GM19455 (cell line): ENCODE measurements at regions not wholly inside any gene's neighbourhood (a gene's known extent, or its start where the extent isn't known, plus 50 kb on each side); places are given as distances from the start of the nearest gene placed in this dataset.

ENCODE experiments used
- ATAC-seq: cut with Tn5 transposase; IDR thresholded peaks from one replicate; pipeline ENCODE4 v1.9.1; 2021; ENCODE audit not compliant: unreplicated experiment

DNA sequence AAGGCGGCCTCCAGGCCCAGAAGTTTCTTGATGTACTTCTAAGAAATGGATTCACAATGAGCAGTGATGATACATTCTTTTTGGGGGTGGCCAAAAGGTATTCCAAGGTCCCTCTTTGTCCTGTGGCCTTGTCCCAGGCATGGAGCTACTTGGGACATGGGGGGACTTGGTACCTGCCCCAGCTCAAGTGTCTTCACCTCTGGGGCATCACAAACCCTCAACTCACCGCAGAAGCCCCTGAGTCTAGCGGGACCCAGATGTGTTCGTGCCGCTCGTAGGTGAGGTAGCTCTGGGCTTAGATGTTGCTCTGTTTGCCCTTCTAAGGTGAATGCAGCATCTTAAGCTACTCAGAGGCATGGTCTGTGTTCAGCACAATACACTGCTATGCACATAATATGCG, 338.0 kb upstream of the IRX4 start:
- no peak for ATAC-seq

DNA sequence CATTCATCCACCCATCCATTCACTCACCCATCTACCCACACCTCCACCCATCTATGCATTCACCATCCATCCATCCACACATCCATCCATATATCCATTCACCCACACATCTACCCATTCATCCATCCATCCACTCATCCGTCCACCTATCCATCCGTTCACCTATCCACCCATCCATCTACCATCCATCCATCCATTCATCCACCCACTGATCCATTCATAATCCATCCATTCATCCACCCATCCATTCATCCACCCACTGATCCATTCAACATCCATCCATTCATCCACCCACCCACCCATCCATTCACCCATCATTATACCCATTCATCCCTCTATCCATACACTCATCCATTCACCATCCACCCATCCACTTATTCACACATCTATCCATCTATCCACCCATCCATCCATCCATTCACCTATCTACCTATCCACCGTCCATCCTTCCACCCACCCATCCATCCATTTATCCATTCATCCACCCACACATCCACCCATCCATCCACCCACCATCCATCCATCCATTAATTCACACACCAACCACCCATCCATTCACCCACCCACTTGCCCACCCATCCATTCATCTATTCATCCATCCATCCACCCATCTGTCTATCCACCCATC, 336.5 kb upstream of the IRX4 start:
- no peak for ATAC-seq

DNA sequence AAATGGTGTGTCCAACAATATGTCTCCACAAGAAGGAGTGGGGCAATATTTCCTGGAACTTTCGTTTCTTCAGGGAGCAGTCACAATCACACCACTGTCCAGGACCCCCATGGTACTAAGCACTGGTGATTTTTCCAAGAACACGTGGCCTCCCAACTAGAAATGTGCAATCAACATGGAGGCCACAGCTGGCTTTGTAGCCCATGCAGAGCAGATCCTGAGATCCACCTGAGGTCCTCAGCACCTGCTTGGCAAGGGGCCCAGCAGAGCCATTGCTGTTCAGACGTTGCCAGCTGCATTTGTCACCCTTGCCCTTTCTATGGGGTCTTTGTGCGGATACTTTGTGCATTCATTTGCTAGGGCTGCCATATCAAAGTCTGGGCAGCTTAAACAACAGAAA, 334.5 kb upstream of the IRX4 start:
- no peak for ATAC-seq

DNA sequence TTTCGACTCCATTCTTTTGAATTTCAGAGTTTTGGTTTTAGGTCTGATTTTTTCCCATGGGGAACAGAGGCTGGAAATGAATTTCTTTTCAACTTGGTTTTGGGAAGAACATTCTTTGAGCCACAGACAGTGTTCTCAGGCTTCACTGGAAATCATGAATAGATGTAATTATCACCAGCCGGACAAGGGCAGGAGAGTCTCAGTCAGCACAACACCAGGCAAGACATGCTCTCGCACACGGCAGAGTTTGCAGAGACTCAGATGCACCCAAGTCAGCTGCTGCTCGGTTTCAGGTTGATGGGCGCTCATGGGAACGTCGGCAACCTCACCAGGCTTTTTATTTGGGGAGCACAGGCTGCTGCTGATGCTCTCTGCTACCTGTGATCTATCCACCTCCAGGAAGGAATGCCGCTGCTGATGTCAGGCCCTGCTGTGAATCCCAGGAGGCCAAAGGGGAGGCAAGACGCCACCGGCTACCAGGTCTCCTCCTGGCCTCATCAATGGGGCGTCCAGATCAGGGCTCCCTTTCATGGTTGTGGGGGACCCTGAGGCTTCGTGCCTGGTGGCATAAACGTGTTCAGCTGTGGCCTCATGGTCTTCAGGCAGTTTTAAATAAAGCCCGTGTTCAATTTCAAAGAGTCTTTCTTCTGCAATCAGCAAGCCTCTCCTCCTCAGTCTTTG, 332.3 kb upstream of the IRX4 start:
- ATAC-seq: no peak

DNA sequence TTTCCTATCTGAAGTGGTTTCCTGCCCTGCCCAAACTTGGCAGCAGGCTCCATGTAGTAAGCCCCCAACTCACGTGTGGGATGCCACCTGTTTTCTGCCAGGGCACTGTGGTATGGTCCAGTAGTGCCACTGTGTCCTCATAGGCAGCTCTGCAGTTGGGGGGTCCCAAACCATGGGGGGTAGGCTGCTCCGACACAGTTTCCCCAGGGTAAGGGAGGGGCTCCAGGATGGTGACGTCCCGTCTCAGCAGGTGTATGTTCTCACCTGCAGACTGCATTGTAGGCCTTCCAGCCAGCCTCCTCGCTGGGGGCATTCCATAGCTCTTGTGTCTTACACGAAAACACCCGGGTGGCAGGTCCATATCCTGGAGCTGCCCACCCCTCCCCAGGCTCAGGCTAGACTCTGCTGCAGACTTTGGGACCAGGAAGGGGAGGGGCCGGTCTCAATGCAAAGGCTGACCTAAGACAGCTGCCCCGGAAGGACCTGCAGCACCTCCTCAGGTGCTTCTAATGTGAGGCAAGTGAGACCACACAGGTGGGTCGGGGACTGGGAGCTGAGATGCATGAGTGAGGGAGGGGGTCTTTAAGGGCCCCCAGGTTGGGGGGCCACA, 330.5 kb upstream of the IRX4 start:
- ATAC-seq: no peak

DNA sequence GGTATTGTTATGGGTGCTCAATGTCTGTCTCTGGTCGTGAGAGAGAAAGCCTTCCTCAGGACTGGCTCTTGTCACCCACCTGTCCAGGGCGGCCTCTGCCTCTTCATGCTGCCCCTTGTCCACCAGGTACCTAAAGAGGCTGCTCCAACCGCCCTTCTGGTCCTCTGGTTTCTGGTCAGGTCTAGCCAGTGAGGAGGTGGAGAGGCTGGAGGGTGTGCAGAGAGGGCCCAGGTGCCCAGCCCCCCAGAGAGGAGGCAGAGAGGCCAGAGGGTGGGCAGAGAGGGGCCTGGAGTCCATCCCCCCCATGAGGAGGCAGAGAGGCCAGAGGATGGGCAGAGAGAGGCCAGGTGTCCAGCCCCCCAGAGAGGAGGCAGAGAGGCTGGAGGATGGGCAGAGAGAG, 329.8 kb upstream of the IRX4 start:
- no peak for ATAC-seq

DNA sequence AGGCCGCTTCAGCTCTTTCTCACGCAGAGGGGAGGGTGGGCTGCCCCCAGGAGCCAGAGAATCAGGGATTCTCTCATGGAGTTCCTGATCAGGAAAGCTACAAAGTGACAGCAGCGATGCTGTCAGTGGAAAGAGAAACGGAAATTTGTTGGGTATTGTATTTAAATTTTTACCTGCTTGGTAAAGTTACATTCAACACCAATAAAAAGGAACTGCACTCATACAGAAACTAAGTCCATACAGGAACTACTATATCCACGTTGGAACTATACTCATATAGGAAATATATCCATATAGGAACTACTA, 325.5 kb upstream of the IRX4 start:
- ATAC-seq: no peak

DNA sequence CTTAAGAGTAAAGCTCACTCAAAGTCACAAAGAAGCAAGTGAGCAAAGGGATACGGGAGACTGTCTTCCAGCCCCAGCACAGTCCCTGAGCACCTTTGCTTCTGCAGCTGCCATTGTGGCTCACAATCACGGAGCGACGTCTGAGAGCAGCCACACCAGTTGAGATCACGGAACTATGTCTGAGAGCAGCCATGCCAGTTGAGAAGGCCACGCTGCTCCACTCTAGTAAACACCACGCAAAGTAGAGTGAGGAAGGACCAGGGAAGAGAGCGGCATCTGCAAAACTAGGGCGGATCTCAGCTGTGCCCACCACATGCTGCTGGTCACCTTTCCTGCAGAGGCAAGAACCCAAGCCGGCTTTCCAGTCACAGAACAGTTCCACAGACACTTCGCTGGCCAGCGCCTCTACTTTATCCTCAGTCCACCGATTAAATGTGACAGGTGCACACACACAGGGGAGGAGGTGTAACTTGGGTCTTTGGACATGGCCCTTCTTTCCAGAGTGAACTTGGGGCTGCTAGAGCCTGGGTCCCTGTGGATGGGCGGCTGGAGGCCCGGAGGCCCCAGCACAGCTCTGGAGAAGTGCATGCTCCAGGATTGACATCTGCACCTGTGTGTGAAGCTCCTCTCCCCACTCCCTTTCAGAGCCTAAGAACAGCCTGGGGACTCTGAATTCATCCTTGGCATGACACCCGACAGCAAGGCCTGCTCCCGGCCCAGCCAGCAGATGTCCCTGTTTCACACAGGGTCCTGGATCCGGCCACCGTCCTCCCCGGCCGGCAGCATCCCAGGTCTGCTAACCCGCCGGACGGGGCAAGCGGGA, 324.9 kb upstream of the IRX4 start:
- no peak for ATAC-seq

DNA sequence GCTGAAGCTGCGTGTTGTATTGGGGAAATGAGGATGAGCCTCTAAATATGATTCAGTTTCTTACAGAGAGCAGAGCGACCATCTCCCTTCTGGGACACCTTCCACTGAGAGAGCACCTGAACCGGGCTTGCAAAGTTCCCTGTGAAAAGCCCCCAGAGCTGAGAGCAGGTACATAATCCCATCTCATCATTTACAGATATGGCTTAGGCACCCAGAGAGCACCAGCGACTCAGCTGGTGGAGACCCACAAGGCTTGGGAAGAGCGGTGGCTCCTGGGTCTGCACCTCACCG, 324.3 kb upstream of the IRX4 start:
- no peak for ATAC-seq

DNA sequence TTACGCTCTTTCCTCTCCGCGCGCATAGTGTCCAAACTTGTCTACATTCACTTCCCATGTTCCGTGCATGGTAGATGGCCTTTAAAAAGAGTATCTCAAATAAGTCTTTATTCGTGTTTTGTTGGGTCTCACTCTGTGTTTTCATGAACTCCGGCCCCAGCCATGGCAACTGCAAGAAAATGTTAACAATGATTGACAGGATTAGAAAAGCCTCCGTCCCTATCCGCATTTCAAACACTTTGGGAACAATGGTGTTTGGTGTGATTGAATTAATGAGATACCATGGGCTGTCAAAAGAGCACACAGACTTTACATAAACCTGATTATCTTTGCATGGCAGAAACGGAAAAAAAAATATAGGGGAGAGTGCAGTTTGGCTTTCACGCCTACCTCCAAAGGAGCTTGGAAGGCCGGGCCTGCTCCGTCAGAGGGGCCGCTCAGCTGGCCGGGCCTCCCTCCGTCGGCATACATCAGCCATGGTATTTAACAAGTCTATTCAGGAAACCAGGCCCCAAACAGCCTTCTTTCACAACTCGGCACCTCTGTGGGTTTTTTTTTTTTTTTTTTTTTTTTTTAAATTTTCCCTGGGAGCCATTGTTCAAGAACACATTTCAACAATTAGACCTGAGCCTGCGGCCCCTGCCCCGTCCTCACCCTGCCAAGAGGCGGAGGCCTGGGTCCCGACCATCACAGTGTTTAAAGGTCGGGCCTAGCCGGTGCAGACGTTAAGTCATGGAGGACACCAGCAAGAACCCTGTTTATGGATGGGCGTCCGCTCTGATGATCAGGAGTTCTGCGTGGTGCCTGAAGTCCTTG, 323.8 kb upstream of the IRX4 start:
- ATAC-seq: no peak

DNA sequence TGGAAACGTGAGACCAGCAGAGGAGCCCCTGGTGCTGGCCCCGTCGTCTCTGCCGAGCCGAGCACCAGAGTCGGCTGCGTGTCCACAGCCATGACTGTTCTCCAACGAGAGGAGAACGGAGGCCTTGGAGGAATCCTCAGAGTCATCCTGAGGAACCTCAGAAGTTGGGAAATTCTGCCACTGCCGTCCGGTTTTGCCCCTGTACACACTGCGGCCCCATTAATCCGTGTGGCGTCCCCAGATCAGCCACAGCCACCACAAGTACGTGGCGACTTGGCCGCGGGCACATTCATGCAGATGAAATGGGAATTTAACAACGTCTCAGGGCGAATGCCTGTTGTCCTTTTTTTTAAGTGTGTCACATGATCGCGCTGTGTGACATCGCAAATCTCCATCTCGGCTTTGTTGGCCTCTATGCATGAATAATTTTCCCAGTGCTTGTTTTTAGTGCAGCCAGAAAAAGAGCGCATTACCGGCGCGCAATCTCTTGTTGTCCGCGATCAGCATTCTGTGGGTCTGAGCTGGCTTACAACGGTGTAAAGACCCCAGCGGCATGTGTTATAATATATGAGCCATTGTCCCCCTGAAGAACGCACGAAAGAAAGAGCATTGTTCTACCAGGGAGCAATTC, 323.0 kb upstream of the IRX4 start:
- no peak for ATAC-seq

DNA sequence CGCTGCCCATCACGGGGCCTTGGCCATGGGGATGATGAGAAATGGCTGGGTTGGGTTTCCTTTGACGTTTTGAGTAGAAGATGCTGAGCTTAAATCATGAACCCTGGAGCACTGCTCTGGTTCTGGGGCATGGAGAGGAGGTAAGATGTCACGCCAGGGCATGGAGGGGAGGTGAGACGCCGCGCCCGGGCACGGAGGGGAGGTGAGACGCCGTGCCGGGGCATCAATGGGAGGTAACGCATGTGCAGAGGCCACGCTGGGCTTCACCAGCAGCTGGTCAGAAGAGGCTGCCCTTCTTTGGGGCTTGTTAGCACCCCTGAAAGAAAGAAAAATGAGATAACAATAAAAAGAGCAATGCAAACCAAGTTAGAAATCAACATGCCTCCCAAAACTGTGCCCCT, 322.5 kb upstream of the IRX4 start:
- ATAC-seq: no peak

DNA sequence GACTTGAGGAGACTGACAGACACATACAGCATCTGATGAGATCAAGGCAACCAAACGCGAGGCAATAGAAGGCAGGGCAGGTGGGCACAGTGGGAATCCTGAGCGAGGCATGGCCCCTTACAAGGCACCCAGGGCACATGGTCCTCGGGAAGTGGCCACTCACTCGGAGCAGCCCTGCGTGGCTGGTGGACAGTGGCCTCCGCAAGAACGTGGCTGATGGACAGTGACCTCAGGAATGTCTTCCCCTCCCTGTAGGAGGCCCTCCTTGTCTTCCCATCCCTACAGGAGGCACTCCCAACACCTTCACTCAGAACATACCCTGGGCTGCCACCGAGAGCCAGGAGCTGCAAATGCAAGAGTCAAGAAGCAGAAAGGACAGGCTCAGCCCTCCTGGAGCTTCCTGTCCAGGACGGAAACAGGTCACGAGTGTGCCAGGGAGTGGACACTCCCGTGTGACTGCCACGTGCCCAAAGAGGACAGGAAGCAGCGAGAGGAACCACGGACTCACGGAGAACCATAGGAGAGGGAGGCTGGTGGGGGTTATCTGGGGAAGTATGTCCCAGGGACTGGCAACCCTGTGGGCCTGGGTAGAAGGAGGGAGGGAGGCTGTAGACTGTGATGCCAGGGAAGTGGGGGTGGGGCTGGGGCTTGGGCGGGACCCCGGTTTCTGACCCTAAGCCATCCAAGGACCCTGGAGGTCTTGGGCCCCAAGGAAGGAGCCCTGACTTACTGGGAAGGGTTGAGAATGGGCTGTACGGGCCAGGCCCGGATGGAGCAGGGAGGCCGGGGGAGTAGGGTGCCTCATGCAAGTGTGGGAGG, 321.9 kb upstream of the IRX4 start:
- ATAC-seq: no peak

DNA sequence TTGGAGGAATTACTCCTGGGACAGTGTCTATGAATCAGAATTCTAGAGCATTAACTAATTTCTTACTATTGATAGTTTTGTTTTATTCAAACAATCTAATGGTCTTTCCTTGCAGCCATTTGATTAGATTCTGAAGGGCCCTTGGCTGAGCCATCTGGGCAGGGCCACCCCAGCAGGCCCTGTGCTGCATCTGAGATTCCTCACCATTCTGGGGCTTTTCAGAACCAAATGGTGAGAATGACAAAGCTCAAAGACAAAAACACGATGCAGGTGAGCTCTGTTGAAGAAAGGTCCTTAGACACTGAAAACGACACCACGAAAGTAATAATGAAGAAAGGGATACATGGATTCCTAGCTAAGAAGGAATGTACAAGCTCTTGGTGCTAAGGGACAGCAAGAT, 321.0 kb upstream of the IRX4 start:
- no peak for ATAC-seq

DNA sequence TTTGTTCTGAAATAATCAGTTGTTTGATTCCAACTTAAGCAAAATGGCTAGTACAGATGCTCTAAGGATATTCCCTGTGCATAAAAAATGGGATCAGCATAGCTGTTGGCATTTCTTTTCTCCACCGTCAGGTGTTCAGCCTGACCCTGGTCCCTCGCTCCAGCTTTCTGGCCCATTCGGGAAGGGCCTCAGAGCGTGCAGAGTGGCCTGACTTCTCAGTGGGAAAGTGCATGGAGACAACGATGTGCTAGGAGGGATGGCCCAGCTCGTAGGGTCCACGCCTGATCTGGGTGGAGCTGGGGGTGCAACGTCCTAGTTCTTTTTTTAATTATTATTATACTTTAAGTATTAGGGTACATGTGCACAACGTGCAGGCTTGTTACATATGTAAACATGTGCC, 319.1 kb upstream of the IRX4 start:
- ATAC-seq: no peak

DNA sequence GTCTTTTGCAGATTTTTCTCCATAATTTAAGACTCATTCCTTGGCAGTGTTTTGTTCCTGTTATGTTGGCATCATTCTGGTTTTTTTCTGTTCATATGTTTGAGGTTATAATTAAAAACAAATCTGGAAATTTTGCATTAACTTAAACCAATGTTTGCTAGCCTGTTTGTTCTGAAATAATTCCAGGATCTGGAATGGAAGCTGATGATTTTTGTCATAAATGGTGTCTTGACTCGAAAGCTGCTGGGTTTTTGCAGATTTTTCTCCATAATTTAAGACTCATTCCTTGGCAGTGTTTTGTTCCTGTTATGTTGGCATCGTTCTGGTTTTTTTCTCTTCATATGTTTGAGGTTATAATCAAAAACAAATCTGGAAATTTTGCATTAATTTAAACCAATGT, 318.7 kb upstream of the IRX4 start:
- ATAC-seq: no peak

DNA sequence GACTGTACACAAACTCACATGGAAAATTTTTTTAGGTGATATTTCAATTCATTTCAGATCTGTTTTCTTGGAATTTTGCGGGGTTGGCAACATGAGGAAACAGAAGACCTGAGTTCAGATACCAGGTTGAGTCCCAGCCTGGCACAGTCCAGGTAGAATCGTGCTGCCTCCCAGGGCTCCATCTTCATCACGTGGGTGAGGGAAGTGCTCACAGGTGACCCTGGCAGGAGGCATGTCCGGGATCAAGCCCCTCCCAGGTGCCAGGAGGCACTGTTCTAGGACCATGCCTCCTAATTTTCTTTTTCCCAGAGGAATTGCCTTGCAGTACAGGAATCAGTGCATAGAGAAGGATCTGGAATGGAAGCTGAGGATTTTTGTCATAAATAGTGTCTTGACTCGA, 318.3 kb upstream of the IRX4 start:
- no peak for ATAC-seq

DNA sequence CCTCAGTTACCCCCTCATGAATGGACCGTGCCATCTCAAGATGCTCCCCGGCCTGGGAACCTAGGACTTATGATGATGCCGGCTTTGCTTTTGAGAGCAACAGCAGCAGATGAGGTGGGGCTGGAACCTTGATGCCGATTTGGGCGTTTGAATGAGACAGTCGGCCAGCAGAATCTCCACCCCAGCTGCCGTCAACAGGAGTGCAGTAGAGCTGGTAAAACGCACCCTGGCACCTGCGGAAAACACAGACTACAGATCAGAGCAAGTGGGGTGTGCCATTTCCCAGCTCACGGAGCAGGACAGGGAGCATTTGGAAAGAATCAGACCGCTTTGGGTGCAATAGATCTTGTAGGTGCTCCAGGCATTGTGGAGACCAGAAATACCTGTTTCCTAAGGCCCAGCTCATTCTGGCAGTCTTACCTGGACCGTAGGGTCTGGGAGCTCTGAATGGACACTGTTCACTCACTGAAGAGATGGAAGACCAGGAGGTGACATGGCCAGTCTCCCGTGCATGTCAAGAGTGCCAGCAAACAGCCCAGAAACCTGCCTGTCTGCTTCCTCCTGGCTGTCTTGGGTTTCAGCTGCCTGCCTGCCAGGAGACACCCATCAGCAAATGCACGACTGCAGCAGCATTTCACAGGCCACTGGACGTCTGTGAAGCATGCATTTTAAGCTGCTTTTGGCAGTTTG, 317.7 kb upstream of the IRX4 start:
- ATAC-seq: no peak

DNA sequence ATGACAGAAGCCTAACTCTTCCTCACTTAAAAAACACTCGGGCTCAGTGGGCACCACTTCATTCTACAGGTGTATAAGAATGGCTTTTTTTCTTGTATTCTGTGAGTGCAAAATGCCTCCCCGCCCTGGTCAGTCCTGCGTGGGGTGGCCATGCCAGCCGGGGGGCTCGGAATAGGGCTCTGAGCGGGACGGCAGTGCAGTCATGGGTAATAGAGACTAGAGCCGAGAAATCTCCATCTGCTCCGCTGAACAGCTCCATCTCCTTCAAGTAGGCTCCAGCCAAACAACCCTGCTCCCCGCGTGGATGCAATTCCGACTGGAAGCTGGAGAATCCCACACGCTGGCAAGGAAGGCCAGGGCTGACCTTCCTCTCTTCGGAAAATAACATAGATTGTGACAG, 317.0 kb upstream of the IRX4 start:
- no peak for ATAC-seq
